ENCODE measurements at regions not wholly inside any gene's neighbourhood (a gene's known extent, or its start where the extent isn't known, plus 50 kb on each side); places are given as distances from the start of the nearest gene placed in this dataset.
A peak's percentile ranks its signal among the peaks of the same experiment; 100 is the strongest.

DNA sequence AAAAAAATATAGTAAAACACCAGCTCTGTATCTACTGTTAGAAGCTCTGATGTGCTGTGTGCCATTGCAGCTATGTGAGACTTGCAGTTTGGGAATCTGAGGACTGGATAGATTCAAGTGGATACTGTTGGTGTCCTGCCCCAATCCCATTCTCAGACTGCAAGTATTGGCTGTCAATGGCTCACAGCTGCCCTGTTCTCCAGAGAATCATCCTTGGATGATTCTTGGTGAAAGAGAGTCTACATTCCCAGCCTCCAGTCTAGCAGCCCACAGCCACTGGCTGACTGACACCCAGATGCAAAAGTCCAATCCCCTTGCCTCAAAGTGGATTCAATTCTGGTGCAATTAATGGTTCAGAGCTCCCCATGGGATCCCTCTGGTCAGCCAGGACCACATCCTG, 206.1 kb upstream of the MTNR1B start:
- DNase-seq (ENCODE audit: low read depth): no peak
- H3K4me3 ChIP-seq (ENCODE audit: low read depth, low read length): no peak overlapping the region
- TF ChIP-seq, protein P1, sequence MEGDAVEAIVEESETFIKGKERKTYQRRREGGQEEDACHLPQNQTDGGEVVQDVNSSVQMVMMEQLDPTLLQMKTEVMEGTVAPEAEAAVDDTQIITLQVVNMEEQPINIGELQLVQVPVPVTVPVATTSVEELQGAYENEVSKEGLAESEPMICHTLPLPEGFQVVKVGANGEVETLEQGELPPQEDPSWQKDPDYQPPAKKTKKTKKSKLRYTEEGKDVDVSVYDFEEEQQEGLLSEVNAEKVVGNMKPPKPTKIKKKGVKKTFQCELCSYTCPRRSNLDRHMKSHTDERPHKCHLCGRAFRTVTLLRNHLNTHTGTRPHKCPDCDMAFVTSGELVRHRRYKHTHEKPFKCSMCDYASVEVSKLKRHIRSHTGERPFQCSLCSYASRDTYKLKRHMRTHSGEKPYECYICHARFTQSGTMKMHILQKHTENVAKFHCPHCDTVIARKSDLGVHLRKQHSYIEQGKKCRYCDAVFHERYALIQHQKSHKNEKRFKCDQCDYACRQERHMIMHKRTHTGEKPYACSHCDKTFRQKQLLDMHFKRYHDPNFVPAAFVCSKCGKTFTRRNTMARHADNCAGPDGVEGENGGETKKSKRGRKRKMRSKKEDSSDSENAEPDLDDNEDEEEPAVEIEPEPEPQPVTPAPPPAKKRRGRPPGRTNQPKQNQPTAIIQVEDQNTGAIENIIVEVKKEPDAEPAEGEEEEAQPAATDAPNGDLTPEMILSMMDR (IDR thresholded peaks at IDR 0.05; ENCODE audit: insufficient read depth, low read depth, low read length): no peak

DNA sequence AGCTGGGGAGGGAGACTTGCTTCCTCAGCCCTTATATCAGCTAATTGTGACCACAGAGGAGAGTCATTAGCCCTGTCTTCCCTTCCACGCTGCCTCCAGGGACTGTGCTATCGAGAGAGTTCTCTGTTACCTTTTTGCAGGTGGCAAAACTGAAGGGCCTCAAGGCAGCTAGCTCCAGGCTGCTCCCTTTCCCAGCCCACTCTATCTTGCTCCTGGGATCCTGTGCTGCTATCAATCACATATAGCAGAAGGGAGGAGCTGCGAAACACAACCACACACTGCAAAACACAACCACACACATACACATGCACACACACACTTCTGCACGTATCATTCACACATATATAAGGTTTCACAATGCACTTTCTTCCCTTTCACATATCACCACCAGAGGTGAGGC, 205.3 kb upstream of the MTNR1B start:
- no peak overlapping the region for H3K4me3 ChIP-seq (ENCODE audit: low read depth, low read length)
- TF ChIP-seq, protein P1 (IDR thresholded peaks at IDR 0.05; ENCODE audit: insufficient read depth, low read depth, low read length): no peak
- DNase-seq (ENCODE audit: low read depth): no peak

DNA sequence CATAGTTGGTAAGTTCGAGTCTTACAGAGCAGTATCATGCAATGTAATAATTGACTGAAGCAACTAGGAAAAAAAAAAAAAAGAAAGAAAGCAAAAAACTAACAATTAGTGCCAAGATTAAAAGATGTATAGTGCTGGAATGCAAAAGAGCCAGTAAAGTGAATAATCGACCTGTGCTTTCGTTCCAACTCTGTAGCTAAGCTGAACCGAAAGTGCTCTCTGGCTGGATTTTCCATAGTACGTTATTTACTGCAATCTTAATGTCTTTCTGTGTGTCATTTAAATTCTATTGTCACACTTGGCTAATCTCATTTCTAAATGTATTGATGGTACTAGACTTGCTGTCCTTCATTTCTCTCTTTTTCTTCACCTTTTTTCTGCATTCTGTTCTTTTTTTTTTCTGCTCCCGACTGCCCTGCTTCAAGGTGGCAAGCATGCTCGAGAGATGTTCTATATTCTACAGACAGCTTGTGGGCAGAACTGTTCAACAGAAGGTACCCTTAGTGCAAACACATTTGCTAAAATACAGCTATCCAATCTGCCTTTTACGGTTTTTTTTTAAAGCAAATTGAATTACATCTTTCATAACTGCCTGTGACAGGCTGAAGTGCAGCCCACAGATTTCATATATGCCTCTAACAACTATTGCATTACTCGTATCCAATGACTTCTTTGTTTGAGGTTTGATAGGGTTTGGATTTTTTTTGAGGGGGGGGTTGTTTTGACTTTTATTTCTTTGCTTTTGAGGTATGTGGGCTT, 204.2 kb upstream of the MTNR1B start:
- DNase-seq (ENCODE audit: low read depth): no peak
- TF ChIP-seq, protein P1 (IDR thresholded peaks at IDR 0.05; ENCODE audit: insufficient read depth, low read depth, low read length): no peak
- H3K4me3 ChIP-seq (ENCODE audit: low read depth, low read length): no peak overlapping the region

DNA sequence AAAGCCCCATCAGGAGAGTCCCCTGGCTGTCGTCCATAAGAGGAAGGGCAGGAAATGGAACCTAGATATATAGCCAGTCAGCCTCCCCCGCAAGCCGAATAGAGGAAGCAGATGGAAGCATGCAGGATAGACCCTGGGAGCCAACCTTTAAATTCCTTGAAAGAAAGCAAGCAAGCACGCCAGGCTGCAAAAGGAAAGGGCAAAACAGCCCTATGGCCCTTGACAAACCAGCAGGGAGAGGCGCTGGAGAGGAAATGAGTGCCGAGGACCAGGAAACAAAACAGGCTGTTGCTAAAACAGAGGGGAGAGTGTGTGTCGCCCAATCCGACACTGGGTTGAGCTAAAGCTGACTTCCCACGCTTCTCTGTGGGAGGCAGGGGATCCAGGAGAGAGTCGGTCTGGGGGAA, 203.5 kb upstream of the MTNR1B start:
- TF ChIP-seq, protein P1 (IDR thresholded peaks at IDR 0.05; ENCODE audit: insufficient read depth, low read depth, low read length): no peak
- peak; percentile 2 for DNase-seq (ENCODE audit: low read depth)
- H3K4me3 ChIP-seq (ENCODE audit: low read depth, low read length): no peak overlapping the region

DNA sequence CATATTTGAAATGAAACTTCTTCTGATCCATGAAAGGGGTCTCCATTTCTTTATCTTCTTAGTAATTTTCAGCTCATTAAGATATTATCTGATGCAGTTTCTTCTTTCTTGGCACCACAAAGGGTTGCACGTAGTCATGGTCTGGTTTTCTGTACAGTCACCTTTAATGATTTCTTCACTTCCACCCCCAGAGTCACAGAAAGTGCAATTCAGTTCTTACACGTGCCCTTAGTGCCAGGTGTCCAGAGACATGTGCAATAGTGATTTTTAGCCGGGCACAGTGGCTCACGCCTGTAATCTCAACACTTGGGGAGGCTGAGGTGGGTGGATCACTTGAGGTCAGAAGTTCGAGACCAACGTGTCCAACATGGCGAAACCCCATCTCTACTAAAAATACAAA, 202.8 kb upstream of the MTNR1B start:
- H3K4me3 ChIP-seq (ENCODE audit: low read depth, low read length): no peak overlapping the region
- TF ChIP-seq, protein P1 (IDR thresholded peaks at IDR 0.05; ENCODE audit: insufficient read depth, low read depth, low read length): no peak
- DNase-seq (ENCODE audit: low read depth): no peak

DNA sequence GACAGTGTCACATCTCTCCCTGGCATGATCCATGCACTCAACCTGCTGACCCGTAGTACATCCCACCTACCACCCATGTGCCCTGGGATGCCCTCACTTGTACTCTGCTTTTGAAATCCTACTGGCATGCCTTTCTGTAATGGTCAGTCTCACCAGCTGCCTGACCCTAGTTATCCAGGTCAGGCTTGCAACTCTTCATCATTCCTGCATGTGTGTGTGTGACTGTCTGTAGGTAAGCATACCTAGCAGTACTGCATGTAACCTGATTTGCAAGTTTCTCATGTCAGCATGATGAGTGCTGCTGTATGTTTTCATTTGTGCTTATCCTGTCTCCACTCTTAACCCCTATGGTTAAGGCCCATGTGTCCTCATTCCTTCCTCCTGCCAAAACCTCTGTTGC, 202.0 kb upstream of the MTNR1B start:
- no peak overlapping the region for H3K4me3 ChIP-seq (ENCODE audit: low read depth, low read length)
- TF ChIP-seq, protein P1 (IDR thresholded peaks at IDR 0.05; ENCODE audit: insufficient read depth, low read depth, low read length): no peak
- DNase-seq (ENCODE audit: low read depth): no peak

All from fibroblast of villous mesenchyme (primary cell).